ENCODE measurements at regions not wholly inside any gene's neighbourhood (a gene's known extent, or its start where the extent isn't known, plus 50 kb on each side); places are given as distances from the start of the nearest gene placed in this dataset.

GRCh38 chr7:33732462-33732861 lies 172.9 kb upstream of the BMPER start:
- DNase-seq (ENCODE audit: extremely low spot score in 2 of 2): no peak
- Histone ChIP-seq H3K36me3 (no peaks in the 10 kb centered on the region), H3K4me3 (no peak overlapping the region), H3K9me3 (no peaks in the 10 kb centered on the region), H3K4me1 (no peaks in the 10 kb centered on the region), H3K27me3 (no peaks in the 10 kb centered on the region), H3K27ac (no peak overlapping the region)
- TF ChIP-seq POLR2AphosphoS5 (IDR thresholded peaks at IDR 0.05; ENCODE audit: insufficient read depth in 1 of 2, low read depth in 1 of 2) (no peak), CTCF (IDR thresholded peaks at IDR 0.05) (no peak), POLR2A (IDR thresholded peaks at IDR 0.05) (no peak)
- intact Hi-C loops (cut with DNase I): no loop called here

- no peak overlapping the region for H3K4me3 ChIP-seq
- H3K27me3 ChIP-seq: no peaks in the 10 kb centered on the region
- no peak for DNase-seq (ENCODE audit: extremely low spot score in 2 of 2)
- H3K9me3 ChIP-seq: no peaks in the 10 kb centered on the region
- no peaks in the 10 kb centered on the region for H3K36me3 ChIP-seq
- intact Hi-C loops (cut with DNase I): no loop called here
- H3K4me1 ChIP-seq: no peaks in the 10 kb centered on the region
- H3K27ac ChIP-seq: no peak overlapping the region
- TF ChIP-seq POLR2A (IDR thresholded peaks at IDR 0.05): no peak
- no peak for TF ChIP-seq CTCF (IDR thresholded peaks at IDR 0.05)
- TF ChIP-seq POLR2AphosphoS5 (IDR thresholded peaks at IDR 0.05; ENCODE audit: insufficient read depth in 1 of 2, low read depth in 1 of 2): no peak
Observed at GRCh38 chr7:33733870-33734650, 171.3 kb upstream of the BMPER start.

- Histone ChIP-seq H3K36me3 (no peaks in the 10 kb centered on the region), H3K4me3 (no peak overlapping the region), H3K27me3 (no peaks in the 10 kb centered on the region), H3K9me3 (no peaks in the 10 kb centered on the region), H3K27ac (no peak overlapping the region), H3K4me1 (no peaks in the 10 kb centered on the region)
- no peak for TF ChIP-seq POLR2A (IDR thresholded peaks at IDR 0.05)
- TF ChIP-seq CTCF (IDR thresholded peaks at IDR 0.05): no peak
- TF ChIP-seq POLR2AphosphoS5 (IDR thresholded peaks at IDR 0.05; ENCODE audit: insufficient read depth in 1 of 2, low read depth in 1 of 2): no peak
- DNase-seq (ENCODE audit: extremely low spot score in 2 of 2): no peak
- intact Hi-C loops (cut with DNase I): no loop called here
Observed at GRCh38 chr7:33735403-33735802, 169.9 kb upstream of the BMPER start.

- intact Hi-C loops (cut with DNase I): no loop called here
- no peak overlapping the region for H3K4me3 ChIP-seq
Observed at GRCh38 chr7:33736521-33737221, 168.7 kb upstream of the BMPER start.

More at GRCh38 chr7:33736521-33737221, 168.7 kb upstream of the BMPER start:
- H3K27ac ChIP-seq: no peak overlapping the region
- no peaks in the 10 kb centered on the region for H3K36me3 ChIP-seq
- TF ChIP-seq POLR2A (IDR thresholded peaks at IDR 0.05) (no peak), POLR2AphosphoS5 (IDR thresholded peaks at IDR 0.05; ENCODE audit: insufficient read depth in 1 of 2, low read depth in 1 of 2) (no peak), CTCF (IDR thresholded peaks at IDR 0.05) (no peak)
- H3K27me3 ChIP-seq: no peaks in the 10 kb centered on the region
- no peaks in the 10 kb centered on the region for H3K4me1 ChIP-seq
- DNase-seq (ENCODE audit: extremely low spot score in 2 of 2): no peak
- no peaks in the 10 kb centered on the region for H3K9me3 ChIP-seq
